Suppressor macrophage treated with lipopolysaccharide for 4 hours (primary cell): ENCODE measurements at regions not wholly inside any gene's neighbourhood (a gene's known extent, or its start where the extent isn't known, plus 50 kb on each side); places are given as distances from the start of the nearest gene placed in this dataset.

ENCODE experiments used
- DNase-seq: peaks from one replicate; pipeline ENCODE4 v3.0.0-alpha.2; 2020

DNA sequence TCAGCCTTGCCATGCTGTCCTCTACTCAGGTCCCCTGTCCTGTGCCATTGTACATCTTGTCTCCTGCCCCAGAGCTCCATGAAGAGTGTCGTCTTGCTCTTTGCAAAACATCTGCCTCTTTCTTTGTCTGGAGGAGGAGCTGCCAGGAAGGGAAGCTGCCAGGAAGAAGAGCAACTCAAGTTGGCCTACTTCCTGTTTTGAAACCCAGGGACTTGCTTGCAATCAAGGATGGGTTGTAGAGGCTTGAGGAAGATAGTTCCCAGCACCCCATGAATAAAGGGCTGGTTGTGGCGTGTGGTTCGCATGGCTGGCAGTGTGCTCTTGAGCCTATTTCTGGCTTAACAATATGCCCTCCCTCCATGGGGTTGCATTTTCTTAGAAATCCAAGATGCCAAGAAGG, 53.0 kb upstream of the CPEB4 start:
- peak; percentile 82 for DNase-seq

DNA sequence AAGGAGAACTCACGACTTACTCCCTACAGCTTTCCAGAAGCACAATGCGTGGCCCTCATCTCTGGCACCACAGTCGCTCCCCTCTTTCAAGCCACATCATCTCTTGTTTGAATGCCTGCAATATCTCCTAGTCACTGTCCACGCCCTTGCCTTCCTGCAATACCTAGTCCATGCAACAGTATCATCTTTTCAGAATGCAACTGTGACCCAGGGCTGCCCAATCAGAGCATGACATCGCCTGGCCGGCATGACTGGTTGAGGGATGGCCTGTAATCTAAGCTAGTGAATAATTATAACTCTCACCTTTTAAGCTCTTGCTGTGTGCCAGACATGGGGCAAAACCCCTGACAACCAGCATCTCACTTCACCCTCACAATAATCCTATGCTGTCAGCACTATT, 52.5 kb upstream of the CPEB4 start:
- peak; percentile 27 for DNase-seq

DNA sequence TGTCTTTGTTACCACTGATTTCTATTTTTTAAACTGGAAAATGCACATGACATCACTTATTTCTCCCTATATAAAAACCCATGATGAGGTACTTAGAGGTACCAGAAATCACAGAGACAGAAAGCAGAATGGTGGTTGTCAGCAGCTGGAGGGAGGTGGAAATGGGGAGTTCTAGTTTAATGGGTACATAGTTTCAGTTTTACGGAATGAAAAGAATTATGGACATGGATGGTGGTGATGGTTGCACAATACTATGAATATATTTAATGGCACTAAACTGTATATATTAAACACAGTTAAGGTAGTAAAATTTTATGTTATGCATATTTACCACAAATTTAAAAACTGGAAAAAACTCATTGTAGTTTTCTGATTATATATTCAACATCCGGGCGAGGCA, 50.5 kb upstream of the CPEB4 start:
- DNase-seq: no peak
